ENCODE measurements at regions not wholly inside any gene's neighbourhood (a gene's known extent, or its start where the extent isn't known, plus 50 kb on each side); places are given as distances from the start of the nearest gene placed in this dataset.

- peaks cover 0 to 4% of the 10 kb centered on the region in 2 donors for H3K9me3 ChIP-seq
- H3K4me1 ChIP-seq = no peaks in the 10 kb centered on the region
- intact Hi-C loops (cut with DNase I; ENCODE audit: low total_unique reads) = no loop called here
- no peak overlapping the region for H3K4me3 ChIP-seq
- DNase-seq (ENCODE audit: low spot score in 2 of 2) = no peak
- H3K27me3 ChIP-seq = no peaks in the 10 kb centered on the region
- H3K36me3 ChIP-seq = no peaks in the 10 kb centered on the region
- H3K27ac ChIP-seq = no peak overlapping the region
- TF ChIP-seq POLR2A (IDR thresholded peaks at IDR 0.05) = no peak
- TF ChIP-seq CTCF (IDR thresholded peaks at IDR 0.05) = no peak
- no peak for TF ChIP-seq POLR2AphosphoS5 (IDR thresholded peaks at IDR 0.05)
Observed at GRCh38 chr4:4719436-4719835, 140.0 kb upstream of the MSX1 start.

GRCh38 chr4:4717692-4718091 is 141.8 kb upstream of the MSX1 start:
- Histone ChIP-seq H3K4me3 (no peak overlapping the region), H3K36me3 (no peaks in the 10 kb centered on the region), H3K27ac (no peak overlapping the region), H3K27me3 (no peaks in the 10 kb centered on the region), H3K4me1 (no peaks in the 10 kb centered on the region), H3K9me3 (no peaks in the 10 kb centered on the region)
- DNase-seq (ENCODE audit: low spot score in 2 of 2) = no peak
- intact Hi-C loops (cut with DNase I; ENCODE audit: low total_unique reads) = no loop called here
- TF ChIP-seq POLR2AphosphoS5 (IDR thresholded peaks at IDR 0.05) = no peak
- no peak for TF ChIP-seq CTCF (IDR thresholded peaks at IDR 0.05)
- TF ChIP-seq POLR2A (IDR thresholded peaks at IDR 0.05) = no peak

- H3K4me1 ChIP-seq = no peaks in the 10 kb centered on the region
- H3K4me3 ChIP-seq = no peak overlapping the region
- no peak for DNase-seq (ENCODE audit: low spot score in 2 of 2)
- no peaks in the 10 kb centered on the region for H3K36me3 ChIP-seq
- no peaks in the 10 kb centered on the region for H3K9me3 ChIP-seq
- H3K27ac ChIP-seq = no peak overlapping the region
- no peaks in the 10 kb centered on the region for H3K27me3 ChIP-seq
- intact Hi-C loops (cut with DNase I; ENCODE audit: low total_unique reads) = no loop called here
- TF ChIP-seq POLR2AphosphoS5 (IDR thresholded peaks at IDR 0.05) (no peak), POLR2A (IDR thresholded peaks at IDR 0.05) (no peak), CTCF (IDR thresholded peaks at IDR 0.05) (no peak)
Observed at GRCh38 chr4:4714331-4714730, 145.1 kb upstream of the MSX1 start.

- Histone ChIP-seq H3K4me1 (no peaks in the 10 kb centered on the region), H3K9me3 (no peaks in the 10 kb centered on the region), H3K27me3 (no peaks in the 10 kb centered on the region), H3K4me3 (no peak overlapping the region), H3K36me3 (no peaks in the 10 kb centered on the region), H3K27ac (no peak overlapping the region)
- TF ChIP-seq CTCF (IDR thresholded peaks at IDR 0.05) (no peak), POLR2A (IDR thresholded peaks at IDR 0.05) (no peak), POLR2AphosphoS5 (IDR thresholded peaks at IDR 0.05) (no peak)
- intact Hi-C loops (cut with DNase I; ENCODE audit: low total_unique reads) = no loop called here
- no peak for DNase-seq (ENCODE audit: low spot score in 2 of 2)
Observed at GRCh38 chr4:4712800-4713528, 146.5 kb upstream of the MSX1 start.

GRCh38 chr4:4711902-4712301 is 147.6 kb upstream of the MSX1 start:
- TF ChIP-seq CTCF (IDR thresholded peaks at IDR 0.05) (no peak), POLR2AphosphoS5 (IDR thresholded peaks at IDR 0.05) (no peak), POLR2A (IDR thresholded peaks at IDR 0.05) (no peak)
- intact Hi-C loops (cut with DNase I; ENCODE audit: low total_unique reads) = no loop called here

More at GRCh38 chr4:4711902-4712301, 147.6 kb upstream of the MSX1 start:
- Histone ChIP-seq H3K4me1 (no peaks in the 10 kb centered on the region), H3K4me3 (no peak overlapping the region), H3K27ac (no peak overlapping the region), H3K27me3 (no peaks in the 10 kb centered on the region), H3K9me3 (no peaks in the 10 kb centered on the region), H3K36me3 (no peaks in the 10 kb centered on the region)
- DNase-seq (ENCODE audit: low spot score in 2 of 2) = no peak
